PC-3 (cell line): ENCODE measurements at regions not wholly inside any gene's neighbourhood (a gene's known extent, or its start where the extent isn't known, plus 50 kb on each side); places are given as distances from the start of the nearest gene placed in this dataset.

Source experiments
- ATAC-seq: fragments of 200-7000 bp; cut with Tn5 transposase; 2 replicates; pipeline ENCODE4 v1.9.1; 2020; ENCODE audit warnings: mild to moderate bottlenecking, moderate library complexity
- BruUV-seq: library from RNA; stranded (reverse); fragments of 400-500 nt; replicated peaks from 2 replicates; lab custom pipeline; 2021; lab: Mats Ljungman, UMichigan
- CTCF ChIA-PET: fragments of 300-600 bp; sonication (Branson Sonifier 250); formaldehyde crosslinking; loops from one replicate; lab custom pipeline; 2022; ENCODE audit warnings: antibody characterized with exemption; lab: Charles Lee
- POLR2A ChIA-PET: fragments of 300-600 bp; sonication (Branson Sonifier 250); formaldehyde crosslinking; loops from one replicate; lab custom pipeline; 2022; ENCODE audit warnings: antibody characterized with exemption; ENCODE audit not compliant: unreplicated experiment; lab: Charles Lee
- DNase-seq: peaks from one replicate; pipeline ENCODE4 v3.0.0-alpha.2; 2015
- H2AFZ ChIP-seq: fragments of 300-600 bp; sonication (generic); 2 replicates; pipeline ENCODE4 v1.6.0; 2016; ENCODE audit warnings: antibody characterized with exemption, low read length
- H3F3A ChIP-seq: fragments of 300-600 bp; sonication (generic); one replicate; pipeline ENCODE4 v1.6.0; 2017; ENCODE audit warnings: antibody characterized with exemption, low read length, control low read depth, mild to moderate bottlenecking; ENCODE audit not compliant: unreplicated experiment
- H3K27ac ChIP-seq: fragments of 300-600 bp; sonication (generic); 2 replicates; pipeline ENCODE4 v1.5.1; 2016; ENCODE audit warnings: mild to moderate bottlenecking, low read length
- H3K27me3 ChIP-seq: fragments of 300-600 bp; sonication (generic); 2 replicates; pipeline ENCODE4 v1.6.1; 2016; ENCODE audit warnings: low read length, mixed read lengths
- H3K36me3 ChIP-seq: fragments of 300-600 bp; sonication (generic); 2 replicates; pipeline ENCODE4 v1.6.1; 2016; ENCODE audit warnings: low read depth, mixed run types, low read length, mixed read lengths
- H3K4me1 ChIP-seq: fragments of 300-600 bp; sonication (generic); 2 replicates; pipeline ENCODE4 v1.5.1; 2016; ENCODE audit warnings: low read length; ENCODE audit not compliant: insufficient read depth
- H3K4me2 ChIP-seq: fragments of 300-600 bp; sonication (generic); 2 replicates; pipeline ENCODE4 v1.6.0; 2016; ENCODE audit warnings: low read length
- H3K4me3 ChIP-seq: fragments of 300-600 bp; sonication (generic); 2 replicates; pipeline ENCODE4 v1.5.1; 2016; ENCODE audit warnings: mild to moderate bottlenecking, low read length, mixed read lengths
- H3K79me2 ChIP-seq: fragments of 300-600 bp; sonication (generic); 2 replicates; pipeline ENCODE4 v1.6.1; 2017; ENCODE audit warnings: low read length, mixed read lengths
- H3K9ac ChIP-seq: fragments of 300-600 bp; sonication (generic); 2 replicates; pipeline ENCODE4 v1.6.0; 2016; ENCODE audit warnings: mild to moderate bottlenecking, low read length
- H3K9me2 ChIP-seq: fragments of 300-600 bp; sonication (generic); replicated peaks from 2 replicates; pipeline ENCODE4 v1.6.1; 2016; ENCODE audit warnings: mixed run types, low read length, mixed read lengths
- H3K9me3 ChIP-seq: fragments of 300-600 bp; sonication (generic); 2 replicates; pipeline ENCODE4 v1.6.1; 2016; ENCODE audit warnings: low read length, mixed read lengths
- H4K20me1 ChIP-seq: fragments of 300-600 bp; sonication (generic); 2 replicates; pipeline ENCODE4 v1.6.1; 2016; ENCODE audit warnings: low read length, mixed read lengths
- CTCF ChIP-seq: fragments of 300-600 bp; sonication (generic); conservative IDR thresholded peaks from 2 replicates; pipeline ENCODE4 v1.5.1; 2017; ENCODE audit warnings: antibody characterized with exemption, low read depth, mild to moderate bottlenecking, low read length
- EZH2 ChIP-seq: fragments of 300-600 bp; sonication (generic); IDR thresholded peaks from one replicate; pipeline ENCODE4 v1.6.1; 2017; ENCODE audit warnings: antibody characterized with exemption, mild to moderate bottlenecking, low read length; ENCODE audit not compliant: unreplicated experiment
- EZH2phosphoT487 ChIP-seq: fragments of 300-600 bp; sonication (generic); IDR thresholded peaks from 2 replicates; pipeline ENCODE4 v1.6.1; 2018; ENCODE audit warnings: mild to moderate bottlenecking, antibody characterized with exemption, low read length, borderline replicate concordance
- intact Hi-C: fragments of 100-400 bp; cut with micrococcal nuclease; formaldehyde crosslinking; loops from 2 replicates; pipeline ENCODE4 v1.9.0; 2023

- Histone ChIP-seq H2AFZ (no peak overlapping the region), H3F3A (no peaks in the 10 kb centered on the region), H3K4me1 (no peaks in the 10 kb centered on the region), H3K9me3 (0 out of 2 replicates have a peak, but pooled peaks cover 14% of the 10 kb centered on the region), H3K4me2 (no peak overlapping the region), H3K4me3 (no peak overlapping the region), H3K79me2 (no peaks in the 10 kb centered on the region), H3K27ac (no peak overlapping the region), H3K9ac (no peak overlapping the region), H3K36me3 (no peaks in the 10 kb centered on the region), H3K9me2 (no peaks in the 10 kb centered on the region), H4K20me1 (no peaks in the 10 kb centered on the region), H3K27me3 (peaks cover 25% of the 10 kb centered on the region)
- DNase-seq (no peak), ATAC-seq (no peak)
- CTCF ChIA-PET: no interaction called here
- TF ChIP-seq EZH2phosphoT487: no peak
- no peak for TF ChIP-seq EZH2
- TF ChIP-seq CTCF: no peak
- POLR2A ChIA-PET: no interaction called here
- intact Hi-C loops: no loop called here
- no TSS peak for BruUV-seq
Measured at GRCh38 chr11:134607963-134608750, 196.1 kb upstream of the B3GAT1 start.

- H3K9me2 ChIP-seq: no peaks in the 10 kb centered on the region
- no peaks in the 10 kb centered on the region for H3K4me1 ChIP-seq
- DNase-seq (no peak), ATAC-seq (no peak)
- no peak overlapping the region for H3K27ac ChIP-seq
- H3K4me3 ChIP-seq: no peak overlapping the region
- intact Hi-C loops: no loop called here
- H3F3A ChIP-seq: no peaks in the 10 kb centered on the region
- H3K9me3 ChIP-seq: 0 out of 2 replicates have a peak, but pooled peaks cover 12% of the 10 kb centered on the region
- H4K20me1 ChIP-seq: no peaks in the 10 kb centered on the region
- H3K79me2 ChIP-seq: no peaks in the 10 kb centered on the region
- POLR2A ChIA-PET: no interaction called here
- TF ChIP-seq EZH2 (no peak), EZH2phosphoT487 (no peak), CTCF (no peak)
- no peak overlapping the region for H3K9ac ChIP-seq
- CTCF ChIA-PET: no interaction called here
- no TSS peak for BruUV-seq
- no peaks in the 10 kb centered on the region for H3K36me3 ChIP-seq
- H3K4me2 ChIP-seq: no peak overlapping the region
- H2AFZ ChIP-seq: no peak overlapping the region
- peaks cover 23% of the 10 kb centered on the region for H3K27me3 ChIP-seq
Measured at GRCh38 chr11:134606251-134606650, 194.2 kb upstream of the B3GAT1 start.

- CTCF ChIA-PET: no interaction called here
- H3F3A ChIP-seq: no peaks in the 10 kb centered on the region
Measured at GRCh38 chr11:134604886-134605285, 192.8 kb upstream of the B3GAT1 start.

More at GRCh38 chr11:134604886-134605285, 192.8 kb upstream of the B3GAT1 start:
- BruUV-seq: no TSS peak
- POLR2A ChIA-PET: no interaction called here
- DNase-seq: no peak
- intact Hi-C loops: no loop called here
- H3K9ac ChIP-seq: no peak overlapping the region
- no peaks in the 10 kb centered on the region for H3K4me1 ChIP-seq
- no peak overlapping the region for H3K27ac ChIP-seq
- no peak for ATAC-seq
- TF ChIP-seq EZH2phosphoT487: no peak
- no peak for TF ChIP-seq EZH2
- TF ChIP-seq CTCF: no peak
- H3K4me3 ChIP-seq: no peak overlapping the region
- no peaks in the 10 kb centered on the region for H3K79me2 ChIP-seq
- H3K4me2 ChIP-seq: no peak overlapping the region
- no peaks in the 10 kb centered on the region for H3K9me2 ChIP-seq
- no peaks in the 10 kb centered on the region for H3K36me3 ChIP-seq
- peaks cover 13% of the 10 kb centered on the region; the same call in 1 of the 2 replicates for H3K27me3 ChIP-seq
- 0 out of 2 replicates have a peak, but pooled peaks cover 8% of the 10 kb centered on the region for H3K9me3 ChIP-seq
- no peaks in the 10 kb centered on the region for H4K20me1 ChIP-seq
- H2AFZ ChIP-seq: no peak overlapping the region
